ENCODE measurements at regions not wholly inside any gene's neighbourhood (a gene's known extent, or its start where the extent isn't known, plus 50 kb on each side); places are given as distances from the start of the nearest gene placed in this dataset.

DNA sequence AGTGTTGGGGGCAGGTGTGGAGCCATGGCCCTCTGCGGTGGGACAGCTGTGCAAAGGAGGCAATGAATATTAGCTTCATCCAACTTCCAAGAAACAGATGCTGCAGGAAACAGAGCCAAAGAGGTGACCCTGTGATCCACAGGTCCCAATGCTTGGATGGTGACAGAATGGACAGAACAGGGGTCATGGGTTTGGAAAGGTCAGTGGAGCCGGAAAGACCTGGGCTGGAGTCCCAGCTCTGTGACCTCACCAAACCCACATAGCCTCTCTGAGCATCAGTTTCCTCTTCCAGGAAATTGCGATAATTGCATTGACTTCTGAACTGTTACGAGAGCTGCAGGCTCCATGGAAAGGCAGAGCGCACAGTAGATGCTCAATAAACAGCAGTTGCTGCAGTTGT lies 110.2 kb upstream of the GSC start:
- H3K4me1 ChIP-seq (ENCODE audit: insufficient read depth, low read length): no peaks in the 10 kb centered on the region
- no peaks in the 10 kb centered on the region for H3K27me3 ChIP-seq (ENCODE audit: control insufficient read depth in 1 of 2, insufficient read depth in 2 of 2, low read length in 2 of 2)
- no peaks in the 10 kb centered on the region for H3K9me3 ChIP-seq (ENCODE audit: low read length)
- no peak overlapping the region for H3K4me3 ChIP-seq (ENCODE audit: low read depth in 1 of 2, low read length in 2 of 2)
- H3K9ac ChIP-seq (ENCODE audit: low read length): no peak overlapping the region
- H3K27ac ChIP-seq (ENCODE audit: low read depth, low read length): no peak overlapping the region
- H3K36me3 ChIP-seq (ENCODE audit: insufficient read depth, low read length): no peaks in the 10 kb centered on the region

DNA sequence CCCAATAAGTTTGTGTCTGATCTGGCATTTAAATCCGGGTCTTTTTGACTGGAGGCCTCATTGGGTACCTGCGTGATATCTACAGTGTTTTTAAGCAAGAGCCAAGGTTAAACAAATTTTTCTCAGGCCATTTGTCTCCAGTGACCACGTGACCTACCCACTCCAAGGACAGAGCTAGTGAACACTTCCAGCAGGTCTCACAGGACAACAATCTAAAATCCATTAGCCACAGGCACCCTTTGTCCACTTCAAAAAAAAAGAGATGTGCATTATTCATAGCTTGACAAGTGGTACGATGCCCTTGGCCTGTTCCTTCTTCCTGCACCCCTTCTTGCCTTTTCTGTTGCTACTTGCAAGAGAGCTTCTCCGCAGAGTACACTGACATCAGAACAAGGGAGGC lies 109.6 kb upstream of the GSC start:
- Histone ChIP-seq H3K27me3 (ENCODE audit: control insufficient read depth in 1 of 2, insufficient read depth in 2 of 2, low read length in 2 of 2) (no peaks in the 10 kb centered on the region), H3K4me1 (ENCODE audit: insufficient read depth, low read length) (no peaks in the 10 kb centered on the region), H3K4me3 (ENCODE audit: low read depth in 1 of 2, low read length in 2 of 2) (no peak overlapping the region), H3K36me3 (ENCODE audit: insufficient read depth, low read length) (no peaks in the 10 kb centered on the region), H3K27ac (ENCODE audit: low read depth, low read length) (no peak overlapping the region), H3K9me3 (ENCODE audit: low read length) (no peaks in the 10 kb centered on the region), H3K9ac (ENCODE audit: low read length) (no peak overlapping the region)

DNA sequence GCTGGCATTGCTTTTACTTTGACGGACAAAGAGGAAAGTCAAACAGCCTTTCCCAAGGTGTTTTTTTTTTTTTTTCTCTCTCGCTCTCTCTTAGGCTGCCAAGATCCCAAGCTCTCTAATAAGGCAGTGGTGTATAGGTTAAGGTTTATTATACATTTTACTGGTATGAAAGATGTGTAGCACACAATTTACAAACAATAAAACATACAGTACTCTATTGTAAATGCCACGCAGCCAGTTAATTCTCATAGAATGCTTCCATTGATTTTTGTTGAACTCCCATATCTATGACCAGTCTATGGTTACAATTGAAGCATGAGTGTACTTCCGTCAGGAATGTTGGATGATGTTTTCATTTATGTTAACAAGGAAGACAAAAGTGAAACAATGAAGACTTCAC lies 106.4 kb upstream of the GSC start:
- H3K36me3 ChIP-seq (ENCODE audit: insufficient read depth, low read length): no peaks in the 10 kb centered on the region
- no peaks in the 10 kb centered on the region for H3K4me1 ChIP-seq (ENCODE audit: insufficient read depth, low read length)
- no peaks in the 10 kb centered on the region for H3K9me3 ChIP-seq (ENCODE audit: low read length)
- H3K4me3 ChIP-seq (ENCODE audit: low read depth in 1 of 2, low read length in 2 of 2): no peak overlapping the region
- H3K27me3 ChIP-seq (ENCODE audit: control insufficient read depth in 1 of 2, insufficient read depth in 2 of 2, low read length in 2 of 2): peaks cover 0 to 5% of the 10 kb centered on the region in 2 donors
- H3K9ac ChIP-seq (ENCODE audit: low read length): no peak overlapping the region
- H3K27ac ChIP-seq (ENCODE audit: low read depth, low read length): no peak overlapping the region

DNA sequence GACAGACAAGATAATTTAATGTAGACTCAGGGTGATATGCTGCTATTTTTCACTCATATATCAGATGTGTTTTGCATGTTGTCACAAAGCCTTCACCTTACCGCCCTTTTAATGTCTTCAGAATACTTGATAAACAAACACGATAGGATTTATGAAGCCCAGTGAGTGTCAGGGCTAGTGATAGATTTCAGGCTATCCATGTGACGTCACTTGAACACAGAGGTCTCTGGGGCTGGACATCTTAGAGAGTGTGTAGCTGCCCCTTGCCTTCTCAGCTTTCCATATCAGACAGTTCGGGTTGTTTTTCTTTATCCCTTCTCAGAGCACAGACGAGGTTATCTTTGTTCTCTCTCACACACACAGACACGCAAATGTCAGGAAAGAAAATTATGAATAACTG lies 105.3 kb upstream of the GSC start:
- no peak overlapping the region for H3K4me3 ChIP-seq (ENCODE audit: low read depth in 1 of 2, low read length in 2 of 2)
- peaks cover 0 to 5% of the 10 kb centered on the region in 2 donors for H3K27me3 ChIP-seq (ENCODE audit: control insufficient read depth in 1 of 2, insufficient read depth in 2 of 2, low read length in 2 of 2)
- no peaks in the 10 kb centered on the region for H3K9me3 ChIP-seq (ENCODE audit: low read length)
- H3K27ac ChIP-seq (ENCODE audit: low read depth, low read length): no peak overlapping the region
- no peaks in the 10 kb centered on the region for H3K4me1 ChIP-seq (ENCODE audit: insufficient read depth, low read length)
- no peaks in the 10 kb centered on the region for H3K36me3 ChIP-seq (ENCODE audit: insufficient read depth, low read length)
- H3K9ac ChIP-seq (ENCODE audit: low read length): no peak overlapping the region

DNA sequence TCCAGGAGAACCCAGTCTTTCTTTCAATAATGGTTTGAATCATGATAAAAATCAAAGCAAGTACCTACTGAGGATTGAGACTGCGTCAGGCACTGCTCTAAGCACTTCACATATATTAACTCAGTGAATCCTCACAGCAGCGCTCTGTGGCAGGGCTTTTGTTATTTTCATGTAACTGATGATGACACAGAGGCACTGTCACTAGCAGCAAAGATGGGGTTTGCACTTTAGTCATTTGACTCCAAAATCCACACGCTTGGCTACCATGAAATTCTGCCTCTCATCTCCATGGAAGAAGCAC lies 98.8 kb upstream of the GSC start:
- Histone ChIP-seq H3K4me3 (ENCODE audit: low read depth in 1 of 2, low read length in 2 of 2) (no peak overlapping the region), H3K27me3 (ENCODE audit: control insufficient read depth in 1 of 2, insufficient read depth in 2 of 2, low read length in 2 of 2) (peaks cover 0 to 2% of the 10 kb centered on the region in 2 donors), H3K27ac (ENCODE audit: low read depth, low read length) (no peak overlapping the region), H3K9me3 (ENCODE audit: low read length) (no peaks in the 10 kb centered on the region), H3K4me1 (ENCODE audit: insufficient read depth, low read length) (no peaks in the 10 kb centered on the region), H3K9ac (ENCODE audit: low read length) (no peak overlapping the region), H3K36me3 (ENCODE audit: insufficient read depth, low read length) (no peaks in the 10 kb centered on the region)

DNA sequence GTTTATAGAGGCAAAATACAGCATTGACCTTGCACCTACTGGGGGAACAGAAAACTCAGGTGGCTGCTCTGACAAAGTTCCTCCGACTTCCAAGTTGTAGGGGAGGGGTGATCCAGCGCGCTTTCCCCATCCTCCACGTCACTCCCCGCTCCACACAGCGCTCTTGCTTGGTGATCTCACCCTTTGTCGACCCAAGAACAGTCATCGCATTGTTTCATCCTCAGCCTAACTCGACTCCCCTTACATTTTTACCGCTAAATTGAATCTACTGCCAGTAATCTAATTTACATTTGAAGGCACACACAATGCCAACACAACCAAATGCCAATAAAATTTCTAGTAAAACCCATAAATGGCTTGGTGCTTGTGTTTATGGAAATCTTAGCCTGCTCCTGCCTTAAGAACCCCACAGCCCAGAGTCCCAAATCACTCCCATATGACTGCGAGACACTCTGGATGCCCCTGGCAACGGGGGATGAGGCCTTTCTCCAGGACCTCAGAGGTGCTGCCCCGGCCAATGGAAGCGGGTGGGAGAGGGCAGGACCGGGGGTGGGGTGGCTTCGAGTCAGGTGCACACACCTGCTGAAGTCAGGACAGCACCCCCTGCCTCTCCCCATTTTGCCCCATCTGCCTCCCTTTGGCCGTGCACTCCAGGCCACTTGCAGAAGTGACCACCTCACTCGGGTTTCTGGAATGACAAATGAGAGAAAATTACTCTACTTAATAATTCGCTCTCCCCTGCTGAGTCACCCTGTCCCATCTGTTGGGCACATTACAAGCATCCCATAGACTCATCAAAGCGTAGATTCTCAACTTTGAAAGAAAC lies 98.2 kb upstream of the GSC start:
- Histone ChIP-seq H3K27ac (ENCODE audit: low read depth, low read length) (no peak overlapping the region), H3K9me3 (ENCODE audit: low read length) (no peaks in the 10 kb centered on the region), H3K36me3 (ENCODE audit: insufficient read depth, low read length) (no peaks in the 10 kb centered on the region), H3K27me3 (ENCODE audit: control insufficient read depth in 1 of 2, insufficient read depth in 2 of 2, low read length in 2 of 2) (no peaks in the 10 kb centered on the region), H3K9ac (ENCODE audit: low read length) (no peak overlapping the region), H3K4me3 (ENCODE audit: low read depth in 1 of 2, low read length in 2 of 2) (no peak overlapping the region), H3K4me1 (ENCODE audit: insufficient read depth, low read length) (no peaks in the 10 kb centered on the region)

DNA sequence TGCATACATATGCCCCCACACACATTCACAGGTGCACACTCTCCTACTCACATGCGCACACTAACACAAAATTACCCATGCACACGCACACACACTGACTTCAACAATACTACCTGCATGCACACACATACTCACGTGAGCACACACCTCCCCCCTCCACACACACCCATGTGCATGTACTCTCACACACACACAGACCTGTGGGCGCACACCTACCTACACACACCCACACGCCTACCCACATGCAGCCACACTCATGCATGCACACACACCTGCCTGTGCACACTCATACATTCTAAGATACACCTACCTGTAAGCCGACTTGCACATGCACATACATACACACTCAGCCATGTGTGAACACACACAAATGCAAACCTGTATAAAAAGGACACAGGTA lies 97.3 kb upstream of the GSC start:
- Histone ChIP-seq H3K27me3 (ENCODE audit: control insufficient read depth in 1 of 2, insufficient read depth in 2 of 2, low read length in 2 of 2) (no peaks in the 10 kb centered on the region), H3K36me3 (ENCODE audit: insufficient read depth, low read length) (no peaks in the 10 kb centered on the region)

DNA sequence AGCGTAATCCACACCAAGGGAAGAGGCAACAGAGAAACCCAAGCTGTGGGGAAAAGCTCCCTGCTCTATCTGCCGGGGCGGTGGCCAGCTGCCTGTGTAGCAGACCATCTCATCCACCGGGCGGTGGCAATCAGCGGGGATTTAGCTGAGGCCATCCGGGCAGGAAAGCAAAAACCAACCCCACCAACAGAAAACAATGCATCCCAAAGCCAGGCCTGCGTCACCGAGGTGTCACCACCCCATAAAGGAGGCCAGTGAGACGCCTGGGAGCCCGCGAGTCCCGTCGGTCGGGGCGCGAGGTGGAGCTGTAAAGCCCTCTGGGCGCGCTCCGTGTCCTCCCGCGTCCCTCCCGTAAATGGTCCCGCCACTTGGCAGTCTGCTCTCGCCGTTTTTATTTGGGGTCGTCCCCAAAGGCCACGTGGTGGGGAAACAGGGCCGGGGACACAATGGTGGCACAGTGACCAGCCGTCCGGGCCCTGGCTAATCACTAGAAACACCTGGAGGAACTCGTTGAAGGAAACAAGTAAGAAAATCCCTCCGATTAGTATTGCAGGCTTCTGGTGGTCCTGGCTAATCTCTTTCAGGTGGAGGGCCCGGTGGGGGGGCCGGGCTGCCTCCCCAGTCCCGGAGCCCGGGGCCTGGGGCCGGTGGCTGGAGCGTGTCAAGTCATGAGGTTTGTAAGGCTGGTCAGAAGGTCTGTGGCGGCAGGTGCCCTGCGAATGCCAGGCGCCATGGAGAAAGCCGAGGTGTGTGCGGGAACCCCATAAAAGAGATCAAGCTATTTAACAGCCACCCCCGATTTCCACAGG lies 94.7 kb upstream of the GSC start:
- no peaks in the 10 kb centered on the region for H3K4me1 ChIP-seq (ENCODE audit: insufficient read depth, low read length)
- no peak overlapping the region for H3K9ac ChIP-seq (ENCODE audit: low read length)
- no peak overlapping the region for H3K27ac ChIP-seq (ENCODE audit: low read depth, low read length)
- H3K36me3 ChIP-seq (ENCODE audit: insufficient read depth, low read length): no peaks in the 10 kb centered on the region
- H3K4me3 ChIP-seq (ENCODE audit: low read depth in 1 of 2, low read length in 2 of 2): no peak overlapping the region
- H3K27me3 ChIP-seq (ENCODE audit: control insufficient read depth in 1 of 2, insufficient read depth in 2 of 2, low read length in 2 of 2): no peaks in the 10 kb centered on the region
- H3K9me3 ChIP-seq (ENCODE audit: low read length): no peaks in the 10 kb centered on the region

More for the DNA sequence above, 97.3 kb upstream of the GSC start:
- Histone ChIP-seq H3K4me1 (ENCODE audit: insufficient read depth, low read length) (no peaks in the 10 kb centered on the region), H3K27ac (ENCODE audit: low read depth, low read length) (no peak overlapping the region), H3K9me3 (ENCODE audit: low read length) (no peaks in the 10 kb centered on the region), H3K9ac (ENCODE audit: low read length) (no peak overlapping the region), H3K4me3 (ENCODE audit: low read depth in 1 of 2, low read length in 2 of 2) (no peak overlapping the region)

DNA sequence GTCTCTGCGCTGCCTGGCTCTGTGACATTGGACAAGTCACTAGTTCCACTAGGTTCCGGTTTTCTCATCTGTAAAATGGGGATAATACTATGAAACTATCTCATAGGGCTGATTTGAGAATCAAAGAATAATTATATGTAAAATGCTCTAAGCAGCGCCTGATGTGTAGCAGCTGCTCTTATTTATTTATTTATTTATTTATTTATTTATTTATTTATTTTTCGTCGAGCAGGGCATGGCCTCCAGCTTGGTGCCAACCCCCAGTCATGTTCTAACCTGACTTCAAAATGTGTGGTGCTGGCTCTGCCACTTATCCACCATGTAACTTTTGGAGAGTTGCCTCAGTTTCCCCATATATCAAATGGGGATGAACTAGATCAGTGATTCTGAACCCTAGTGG lies 93.5 kb upstream of the GSC start:
- Histone ChIP-seq H3K36me3 (ENCODE audit: insufficient read depth, low read length) (no peaks in the 10 kb centered on the region), H3K9ac (ENCODE audit: low read length) (no peak overlapping the region), H3K4me3 (ENCODE audit: low read depth in 1 of 2, low read length in 2 of 2) (no peak overlapping the region), H3K9me3 (ENCODE audit: low read length) (no peaks in the 10 kb centered on the region), H3K27ac (ENCODE audit: low read depth, low read length) (no peak overlapping the region), H3K27me3 (ENCODE audit: control insufficient read depth in 1 of 2, insufficient read depth in 2 of 2, low read length in 2 of 2) (no peaks in the 10 kb centered on the region), H3K4me1 (ENCODE audit: insufficient read depth, low read length) (no peaks in the 10 kb centered on the region)

DNA sequence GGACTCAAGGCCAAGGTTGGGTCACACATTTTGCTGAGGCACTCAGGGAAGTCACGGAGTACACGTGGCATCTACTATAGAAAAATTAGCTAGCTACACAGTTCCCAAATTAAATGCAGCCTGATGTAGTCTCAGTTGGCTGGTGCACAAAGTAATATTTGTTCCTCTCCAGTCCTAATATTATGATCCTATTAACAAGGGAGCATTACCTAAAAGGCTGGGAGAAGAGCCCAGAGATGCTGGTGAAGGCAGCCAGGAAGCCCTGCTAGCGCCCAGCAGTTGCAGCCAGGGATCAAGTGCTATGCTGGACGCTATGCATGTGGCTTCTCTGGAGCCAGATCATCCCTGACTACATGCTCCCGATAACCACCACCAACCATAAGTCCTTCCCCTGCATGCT lies 88.0 kb upstream of the GSC start:
- Histone ChIP-seq H3K4me1 (ENCODE audit: insufficient read depth, low read length) (no peaks in the 10 kb centered on the region), H3K36me3 (ENCODE audit: insufficient read depth, low read length) (no peaks in the 10 kb centered on the region), H3K9ac (ENCODE audit: low read length) (no peak overlapping the region), H3K27ac (ENCODE audit: low read depth, low read length) (no peak overlapping the region), H3K4me3 (ENCODE audit: low read depth in 1 of 2, low read length in 2 of 2) (no peak overlapping the region), H3K27me3 (ENCODE audit: control insufficient read depth in 1 of 2, insufficient read depth in 2 of 2, low read length in 2 of 2) (no peaks in the 10 kb centered on the region), H3K9me3 (ENCODE audit: low read length) (no peaks in the 10 kb centered on the region)

DNA sequence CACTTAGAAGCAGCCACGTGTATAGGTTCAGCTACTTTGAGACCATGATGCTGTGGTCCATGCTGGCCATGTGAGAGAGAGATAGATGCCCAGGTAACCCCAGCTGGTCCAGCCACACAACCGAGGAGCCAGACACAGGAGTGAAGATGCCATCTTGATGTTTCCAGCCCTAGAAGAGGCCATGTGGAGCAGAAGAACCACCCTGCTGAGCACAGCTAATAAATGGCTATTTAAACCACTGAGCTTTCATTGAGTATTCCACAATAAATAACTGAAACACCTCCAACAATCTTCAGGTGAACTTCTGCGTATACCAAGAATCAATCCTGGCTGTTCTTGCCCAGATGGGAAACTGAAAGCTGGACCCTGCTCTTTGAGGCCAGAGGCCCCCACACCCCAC lies 84.0 kb upstream of the GSC start:
- no peaks in the 10 kb centered on the region for H3K27me3 ChIP-seq (ENCODE audit: control insufficient read depth in 1 of 2, insufficient read depth in 2 of 2, low read length in 2 of 2)
- no peak overlapping the region for H3K27ac ChIP-seq (ENCODE audit: low read depth, low read length)
- no peaks in the 10 kb centered on the region for H3K9me3 ChIP-seq (ENCODE audit: low read length)
- no peak overlapping the region for H3K9ac ChIP-seq (ENCODE audit: low read length)
- no peaks in the 10 kb centered on the region for H3K36me3 ChIP-seq (ENCODE audit: insufficient read depth, low read length)
- H3K4me3 ChIP-seq (ENCODE audit: low read depth in 1 of 2, low read length in 2 of 2): no peak overlapping the region
- no peaks in the 10 kb centered on the region for H3K4me1 ChIP-seq (ENCODE audit: insufficient read depth, low read length)
